GM18511 (cell line): ENCODE measurements at regions not wholly inside any gene's neighbourhood (a gene's known extent, or its start where the extent isn't known, plus 50 kb on each side); places are given as distances from the start of the nearest gene placed in this dataset.

Source experiments
- ATAC-seq: cut with Tn5 transposase; IDR thresholded peaks from one replicate; pipeline ENCODE4 v1.9.1; 2021; ENCODE audit warnings: mild to moderate bottlenecking, moderate library complexity; ENCODE audit not compliant: unreplicated experiment

- no peak for ATAC-seq
Observed at GRCh38 chr1:101316799-101317198, 80.0 kb downstream of the S1PR1 start.

DNA sequence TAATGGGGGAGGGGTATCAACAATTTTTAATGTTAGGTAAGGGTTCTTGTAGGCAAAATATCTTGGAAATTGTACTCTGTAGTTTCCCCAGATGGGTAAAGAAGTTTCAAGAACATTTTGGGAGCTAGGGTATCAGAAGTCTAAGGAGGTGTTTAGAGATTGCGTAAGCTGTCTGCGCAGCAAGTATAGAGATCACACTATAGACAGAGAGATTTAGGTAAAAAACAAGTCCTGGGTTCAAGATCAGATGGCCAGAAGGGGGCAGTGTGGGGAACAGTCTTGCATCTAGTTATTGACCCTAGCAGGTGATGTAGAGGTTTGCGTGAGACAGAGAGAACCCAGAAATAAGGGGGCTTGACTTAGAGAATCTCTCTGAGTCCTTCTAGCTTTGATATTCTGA lies 80.8 kb downstream of the S1PR1 start:
- ATAC-seq: no peak

GRCh38 chr1:101323535-101323934 lies 86.7 kb downstream of the S1PR1 start:
- ATAC-seq: no peak

DNA sequence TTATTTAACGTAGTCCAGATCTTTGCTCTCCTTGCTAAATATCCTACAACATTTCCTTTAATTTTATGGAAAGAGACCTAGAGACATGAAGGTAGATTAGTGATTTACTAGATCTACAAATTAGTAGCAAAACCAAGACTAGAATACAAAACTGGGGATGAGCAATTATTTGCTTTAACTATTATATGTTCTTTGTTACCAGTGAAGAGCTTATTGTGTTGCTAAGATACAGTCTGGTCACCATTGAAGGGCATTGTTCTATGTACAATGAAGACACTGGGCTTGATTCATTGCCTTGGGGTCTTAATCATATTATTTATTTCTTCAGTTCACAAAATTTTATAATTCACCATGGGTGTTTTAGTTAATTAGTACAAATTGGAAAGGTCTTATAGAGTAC lies 88.3 kb downstream of the S1PR1 start:
- no peak for ATAC-seq

DNA sequence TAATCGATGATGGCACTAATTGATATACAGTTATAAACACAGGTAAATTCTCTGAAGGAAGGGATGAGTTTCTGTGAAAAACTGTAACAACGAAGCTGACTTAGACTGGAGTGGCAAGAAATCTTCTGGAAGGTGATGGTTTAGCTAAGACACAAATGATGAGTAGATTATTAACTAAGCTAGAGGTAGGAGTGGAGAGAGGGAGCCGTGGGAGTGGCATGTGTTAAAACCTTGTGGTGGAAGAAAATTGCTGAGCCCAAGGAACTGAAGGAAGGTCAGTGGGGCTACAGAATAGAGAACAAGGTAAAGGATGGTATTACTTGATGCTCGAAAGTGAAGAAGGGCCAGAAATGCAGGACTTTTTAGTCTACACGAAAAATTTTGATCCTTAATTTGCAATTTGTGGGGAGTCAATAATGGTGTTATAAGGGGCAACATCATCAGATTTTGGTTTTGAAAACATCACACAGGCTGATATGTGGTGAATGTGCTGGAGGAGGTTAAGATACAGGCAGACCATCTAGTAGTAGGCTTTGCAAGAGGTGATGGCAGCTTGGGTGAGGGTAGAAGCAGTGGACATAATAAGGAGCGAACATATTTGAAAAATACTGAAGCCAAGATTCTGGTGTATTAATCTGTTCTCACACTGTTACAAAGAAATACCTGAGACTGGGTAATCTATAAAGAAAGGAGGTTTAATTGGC lies 93.8 kb downstream of the S1PR1 start:
- ATAC-seq: peak; percentile 54

DNA sequence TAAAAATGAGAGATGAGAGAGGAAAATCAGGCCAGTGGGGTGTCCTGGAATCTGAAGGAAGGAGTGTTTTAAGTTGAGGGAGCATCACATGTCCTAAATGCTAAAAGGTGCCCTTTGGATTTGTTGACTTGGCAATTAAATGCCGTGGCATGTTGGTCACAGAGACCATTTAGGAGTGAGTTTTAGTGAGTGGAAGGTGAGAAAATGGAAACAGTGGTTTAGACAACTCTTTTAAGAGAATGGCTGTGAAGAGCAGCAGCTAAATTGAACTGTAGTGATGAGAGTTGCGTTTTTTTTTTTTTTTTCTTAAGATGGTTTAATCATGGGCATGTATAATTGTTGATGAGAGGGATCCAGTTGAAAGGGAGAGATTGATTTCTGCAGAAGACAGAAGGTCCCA lies 95.0 kb downstream of the S1PR1 start:
- no peak for ATAC-seq

- no peak for ATAC-seq
Observed at GRCh38 chr1:101332633-101333032, 95.8 kb downstream of the S1PR1 start.

GRCh38 chr1:101333186-101333585 lies 96.4 kb downstream of the S1PR1 start:
- ATAC-seq: no peak

- ATAC-seq: no peak
Observed at GRCh38 chr1:101337968-101338367, 101.1 kb downstream of the S1PR1 start.

DNA sequence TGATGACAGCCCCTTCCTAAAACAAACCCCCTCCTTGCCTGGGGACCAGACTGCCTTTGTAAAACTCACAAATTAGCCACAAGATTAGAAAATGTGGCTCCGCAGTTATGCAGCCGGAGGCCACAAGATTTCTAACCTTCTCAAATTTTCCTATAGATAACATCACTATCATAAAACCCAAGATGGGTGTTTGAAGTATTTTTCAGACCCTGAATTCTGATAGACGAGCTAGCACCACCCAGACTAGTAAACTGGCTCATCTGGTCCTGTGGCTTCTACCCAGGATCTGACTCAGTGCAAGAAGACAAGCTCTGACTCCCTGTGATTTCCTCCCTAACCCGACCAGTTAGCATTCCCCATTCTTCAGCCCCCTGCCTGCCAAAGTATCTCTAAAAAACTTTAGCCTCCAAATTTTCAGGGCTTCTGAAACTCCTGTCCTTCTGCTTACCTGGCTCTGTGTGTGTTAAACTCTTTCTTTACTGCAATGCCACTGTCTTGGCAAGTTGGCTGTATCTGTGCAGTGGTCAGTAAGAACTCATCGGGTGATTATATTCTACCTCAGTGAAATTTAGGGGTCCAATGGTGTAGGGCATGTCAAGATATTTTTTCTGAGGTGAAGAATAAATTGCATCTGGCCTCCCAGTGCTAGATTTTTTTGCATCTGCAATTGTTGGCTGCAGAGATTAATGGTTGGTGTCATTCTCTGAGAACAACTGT lies 102.1 kb downstream of the S1PR1 start:
- ATAC-seq: no peak

DNA sequence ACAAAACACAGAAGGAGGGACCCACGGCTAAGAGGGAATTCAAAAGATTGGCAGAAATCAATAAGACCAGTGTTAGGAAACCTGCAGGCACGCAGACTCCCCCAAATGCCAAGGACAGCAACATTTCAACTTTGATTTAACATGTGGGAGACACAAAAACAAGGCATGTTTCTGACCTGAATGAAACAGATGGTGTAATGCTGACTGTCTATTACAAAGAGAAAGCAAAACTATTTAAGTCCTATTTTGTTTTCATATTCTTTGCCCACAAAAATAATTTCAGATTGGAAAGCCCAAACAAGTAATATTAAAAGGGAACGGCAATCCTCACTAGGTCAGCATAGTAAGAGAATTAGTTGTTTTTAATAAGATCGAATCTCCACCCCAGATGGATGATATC lies 107.9 kb downstream of the S1PR1 start:
- ATAC-seq: peak; percentile 51

DNA sequence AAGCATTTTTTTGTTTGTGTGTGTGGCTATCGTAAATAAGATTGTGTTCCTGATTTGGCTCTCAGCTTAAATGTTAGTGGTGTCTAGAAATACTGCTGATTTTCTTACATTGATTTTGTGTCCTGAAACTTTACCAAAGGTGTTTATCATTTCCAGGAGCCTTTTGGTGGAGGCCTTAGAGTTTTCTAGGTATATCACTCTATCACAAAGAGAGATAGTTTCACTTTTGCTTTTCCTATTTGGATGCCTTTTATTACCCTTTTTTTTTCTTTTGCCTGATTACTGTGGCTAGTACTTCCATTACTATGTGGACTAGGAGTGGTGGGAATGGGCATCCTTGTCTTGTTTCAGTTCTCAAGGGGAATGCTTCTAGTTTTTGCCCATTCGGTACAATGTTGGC lies 109.6 kb downstream of the S1PR1 start:
- ATAC-seq: no peak

DNA sequence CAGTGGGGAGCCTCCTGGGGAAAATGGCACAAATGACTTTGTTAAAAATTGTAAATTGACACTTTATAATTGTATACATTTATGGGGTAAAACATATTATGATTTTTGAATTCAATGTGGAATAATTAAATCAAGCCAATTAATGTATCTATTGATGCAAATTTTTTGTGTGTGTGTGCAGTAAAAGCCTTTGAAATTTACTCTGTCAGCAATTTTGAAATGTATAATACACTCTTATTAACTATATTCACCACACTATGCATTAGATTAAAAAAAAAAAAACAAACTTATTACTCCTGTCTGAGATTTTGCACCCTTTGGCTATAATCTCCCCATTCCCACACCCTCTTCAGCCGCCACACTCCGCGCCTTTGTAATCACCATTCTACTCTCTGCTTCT lies 119.2 kb downstream of the S1PR1 start:
- ATAC-seq: no peak

DNA sequence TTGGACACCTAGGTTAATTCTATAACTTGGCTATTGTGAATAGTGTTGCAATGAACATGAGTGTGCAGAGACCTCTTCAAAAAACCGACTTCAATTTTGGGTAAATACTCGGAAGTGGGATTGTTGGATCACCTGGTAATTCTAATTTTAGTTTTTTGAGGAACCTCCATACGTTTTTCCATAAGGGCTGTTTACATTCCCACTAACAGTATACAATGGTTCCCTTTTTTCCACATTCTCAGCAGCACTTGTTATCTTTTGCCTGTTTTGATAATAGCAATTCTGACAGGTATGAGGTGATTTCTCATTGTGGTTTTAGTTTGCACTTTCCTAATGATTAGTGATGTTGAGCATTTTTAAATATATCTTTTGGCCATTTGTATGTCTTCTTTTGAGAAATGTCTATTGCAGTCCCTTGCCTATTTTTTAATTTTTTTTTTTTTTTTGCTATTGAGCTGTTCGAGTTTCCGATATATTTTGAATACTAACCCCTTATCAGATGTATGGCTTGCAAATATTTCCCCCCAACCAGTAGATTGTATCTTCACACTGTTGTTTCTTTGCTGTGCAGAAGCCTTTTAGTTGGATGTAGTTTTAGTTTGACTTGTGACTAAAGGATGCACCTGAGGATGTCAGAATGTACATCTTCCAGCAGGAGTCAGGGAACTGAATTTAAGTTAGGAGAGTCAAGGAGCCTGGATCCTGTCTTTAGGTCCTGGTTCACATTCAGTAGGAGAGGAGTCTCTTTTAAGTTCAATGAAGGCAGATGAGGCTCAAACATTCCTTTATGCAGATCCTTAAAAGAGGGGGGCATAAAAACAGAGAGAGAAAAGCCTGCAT lies 120.0 kb downstream of the S1PR1 start:
- peak; percentile 40 for ATAC-seq

DNA sequence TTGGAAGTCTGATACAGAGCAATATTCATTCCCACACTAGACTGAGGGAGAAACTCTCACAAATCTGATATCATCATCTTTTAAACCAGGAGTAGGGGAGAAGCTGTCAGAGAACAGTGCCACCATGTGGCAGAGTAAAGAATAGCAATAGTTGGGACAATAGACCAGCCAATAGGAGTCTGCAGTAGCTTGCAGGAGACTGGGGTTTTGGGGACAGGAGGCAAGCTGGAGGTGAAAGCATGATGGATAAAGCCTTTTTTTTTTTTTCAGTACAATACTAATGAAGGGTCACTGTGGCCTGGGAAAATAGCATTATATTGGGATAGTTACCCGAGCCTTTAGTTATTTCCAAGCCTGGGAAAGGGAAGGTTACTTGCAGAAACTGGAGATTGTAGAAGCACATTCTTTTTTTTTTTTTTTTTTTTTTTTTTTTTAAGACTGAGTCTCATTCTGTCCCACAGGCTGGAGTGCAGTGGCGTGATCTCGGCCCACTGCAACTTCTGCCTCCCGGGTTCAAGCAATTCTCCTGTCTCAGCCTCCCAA lies 120.7 kb downstream of the S1PR1 start:
- peak; percentile 97 for ATAC-seq

DNA sequence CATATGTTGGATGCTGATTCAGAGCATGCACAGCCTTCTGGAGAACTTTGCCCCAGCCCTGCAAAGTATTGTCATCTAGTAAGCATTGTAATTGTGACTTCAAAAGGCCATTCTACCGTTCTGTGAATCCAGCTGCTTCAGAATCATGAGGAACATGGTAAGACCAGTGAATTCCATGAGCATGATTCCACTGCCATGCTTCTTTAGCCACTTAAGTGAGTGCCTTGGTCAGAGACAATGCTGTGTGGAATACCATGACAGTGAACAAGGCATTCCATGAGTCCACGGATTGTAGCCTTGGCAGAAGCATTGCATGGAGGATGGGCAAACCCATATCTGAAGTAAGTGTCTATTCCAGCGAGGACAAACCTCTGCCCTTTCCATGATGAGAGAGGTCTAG lies 123.7 kb downstream of the S1PR1 start:
- ATAC-seq: no peak

DNA sequence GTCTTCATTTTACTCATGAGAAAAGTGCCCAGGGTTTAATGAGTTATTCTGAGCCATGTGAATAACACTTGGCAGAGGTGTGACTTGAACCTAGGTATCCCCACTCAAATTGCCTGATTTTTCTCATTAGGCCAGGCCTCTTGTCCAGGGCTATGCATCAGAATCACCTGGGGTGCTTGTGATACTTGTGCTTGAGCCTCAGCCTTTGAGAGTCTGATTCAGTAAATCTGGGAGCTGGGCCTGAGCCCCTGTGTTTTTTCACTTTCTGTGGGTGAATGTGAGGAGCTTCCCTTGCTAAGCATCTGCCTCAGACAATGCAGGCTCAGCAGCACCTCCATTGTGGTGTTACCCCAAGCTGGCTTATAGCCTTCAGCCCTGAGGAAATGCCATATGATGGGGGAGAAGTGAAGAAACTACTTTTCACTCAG lies 127.1 kb downstream of the S1PR1 start:
- ATAC-seq: peak; percentile 43

GRCh38 chr1:101364370-101365120 lies 127.7 kb downstream of the S1PR1 start:
- peak; percentile 52 for ATAC-seq

DNA sequence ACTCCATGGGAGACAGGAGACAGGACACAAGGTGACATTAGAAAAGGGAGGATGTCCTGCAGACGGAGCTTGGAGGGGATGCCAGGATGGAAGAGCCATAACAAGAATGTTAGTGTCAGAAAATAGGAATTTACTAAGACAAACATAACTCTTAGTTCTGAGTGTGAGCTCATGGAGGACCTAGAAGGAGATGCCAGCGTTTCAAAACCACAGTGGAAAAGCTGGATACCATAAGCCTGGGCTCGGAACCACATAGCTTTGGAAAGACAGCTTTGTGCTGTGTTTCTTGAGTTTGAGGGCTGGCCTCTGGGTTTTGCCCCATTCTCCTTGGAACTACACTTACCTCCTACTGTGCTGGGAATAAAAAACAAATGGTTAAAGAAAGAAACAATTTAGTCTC lies 128.4 kb downstream of the S1PR1 start:
- ATAC-seq: no peak

GRCh38 chr1:101365878-101366277 lies 129.1 kb downstream of the S1PR1 start:
- ATAC-seq: no peak
